Lower leg skin (tissue), 3 donors: ENCODE measurements at regions not wholly inside any gene's neighbourhood (a gene's known extent, or its start where the extent isn't known, plus 50 kb on each side); places are given as distances from the start of the nearest gene placed in this dataset.

ENCODE experiments used
- POLR2A ChIP-seq, 2 donors: fragments of 450-650 bp; IDR thresholded peaks; one replicate each; pipeline ENCODE4 v1.6.1; 2016 to 2017; ENCODE audit warnings: antibody characterized with exemption in 2 of 2, mild to moderate bottlenecking in 1 of 2, moderate library complexity in 1 of 2
- TF ChIP-seq, protein P1 (sequence below), 3 donors: fragments of 450-650 bp; IDR thresholded peaks; one replicate each; pipeline ENCODE4 v1.5.1; 2016; ENCODE audit warnings: antibody characterized with exemption in 3 of 3, mild to moderate bottlenecking in 3 of 3, moderate library complexity in 2 of 3

DNA sequence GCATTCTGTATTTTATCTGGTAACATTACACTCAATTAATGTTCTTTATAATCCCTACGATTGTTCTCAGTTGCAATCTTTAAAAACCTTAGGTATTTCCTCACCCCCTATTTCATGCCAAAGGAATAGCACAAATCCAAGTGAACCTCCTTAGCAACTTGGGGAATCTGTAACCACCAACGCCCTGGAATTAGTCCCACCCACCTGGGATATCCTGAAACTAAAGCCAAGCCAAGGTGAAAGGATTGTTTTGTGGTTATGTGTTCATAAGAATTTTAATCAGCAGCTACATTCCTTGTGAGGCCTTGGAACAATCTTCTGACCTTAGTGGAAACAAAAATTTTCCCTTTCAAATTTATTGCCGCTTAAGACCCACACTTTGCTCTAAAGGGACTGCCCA lies 908.7 kb downstream of the TTLL7 start:
- TF ChIP-seq, protein P1, sequence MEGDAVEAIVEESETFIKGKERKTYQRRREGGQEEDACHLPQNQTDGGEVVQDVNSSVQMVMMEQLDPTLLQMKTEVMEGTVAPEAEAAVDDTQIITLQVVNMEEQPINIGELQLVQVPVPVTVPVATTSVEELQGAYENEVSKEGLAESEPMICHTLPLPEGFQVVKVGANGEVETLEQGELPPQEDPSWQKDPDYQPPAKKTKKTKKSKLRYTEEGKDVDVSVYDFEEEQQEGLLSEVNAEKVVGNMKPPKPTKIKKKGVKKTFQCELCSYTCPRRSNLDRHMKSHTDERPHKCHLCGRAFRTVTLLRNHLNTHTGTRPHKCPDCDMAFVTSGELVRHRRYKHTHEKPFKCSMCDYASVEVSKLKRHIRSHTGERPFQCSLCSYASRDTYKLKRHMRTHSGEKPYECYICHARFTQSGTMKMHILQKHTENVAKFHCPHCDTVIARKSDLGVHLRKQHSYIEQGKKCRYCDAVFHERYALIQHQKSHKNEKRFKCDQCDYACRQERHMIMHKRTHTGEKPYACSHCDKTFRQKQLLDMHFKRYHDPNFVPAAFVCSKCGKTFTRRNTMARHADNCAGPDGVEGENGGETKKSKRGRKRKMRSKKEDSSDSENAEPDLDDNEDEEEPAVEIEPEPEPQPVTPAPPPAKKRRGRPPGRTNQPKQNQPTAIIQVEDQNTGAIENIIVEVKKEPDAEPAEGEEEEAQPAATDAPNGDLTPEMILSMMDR (IDR thresholded peaks at IDR 0.05), result no peak
- no peak for TF ChIP-seq POLR2A (IDR thresholded peaks at IDR 0.05)
